Cardiac fibroblast (primary cell): ENCODE measurements at regions not wholly inside any gene's neighbourhood (a gene's known extent, or its start where the extent isn't known, plus 50 kb on each side); places are given as distances from the start of the nearest gene placed in this dataset.
A peak's percentile ranks its signal among the peaks of the same experiment; 100 is the strongest.

Experiments
- DNase-seq, 2 donors: peaks; one replicate each; pipeline versions ENCODE4 v3.0.0 to v3.0.0-alpha.2; 2010; ENCODE audit warnings: low read depth in 2 of 2
- H3K4me3 ChIP-seq, 2 donors: replicated peaks in 1 of 2; 1 replicate in 1 of 2; 2 replicates in 1 of 2; pipeline ENCODE4 v1.5.1; 2011; ENCODE audit warnings: low read depth in 2 of 2, low read length in 2 of 2, mild to moderate bottlenecking in 2 of 2, moderate library complexity in 1 of 2
- CTCF ChIP-seq: IDR thresholded peaks from one replicate; pipeline ENCODE4 v1.5.1; 2011; ENCODE audit warnings: low read depth, mild to moderate bottlenecking, low read length, inconsistent platforms

GRCh38 chr4:17187003-17187402 is 288.6 kb upstream of the LDB2 start:
- no peak for TF ChIP-seq CTCF

GRCh38 chr4:17182888-17183287 is 284.4 kb upstream of the LDB2 start:
- no peak for TF ChIP-seq CTCF
- no peak for DNase-seq
- H3K4me3 ChIP-seq, result no peak overlapping the region

More at GRCh38 chr4:17187003-17187402, 288.6 kb upstream of the LDB2 start:
- DNase-seq, result peak in 1 of 2 donors; percentile 39
- H3K4me3 ChIP-seq, result no peak overlapping the region

- TF ChIP-seq CTCF, result no peak
- H3K4me3 ChIP-seq, result no peak overlapping the region
- DNase-seq, result no peak
These were observed 276.3 kb upstream of the LDB2 start for GRCh38 chr4:17174751-17175150.

- peak; percentile 41 for TF ChIP-seq CTCF
- H3K4me3 ChIP-seq, result no peak overlapping the region
- no peak for DNase-seq
These were observed 274.9 kb upstream of the LDB2 start for GRCh38 chr4:17173300-17173699.

- DNase-seq, result no peak
- H3K4me3 ChIP-seq, result no peak overlapping the region
- no peak for TF ChIP-seq CTCF
These were observed 271.7 kb upstream of the LDB2 start for GRCh38 chr4:17170131-17170530.

- no peak for TF ChIP-seq CTCF
- H3K4me3 ChIP-seq, result no peak overlapping the region
- DNase-seq, result no peak
These were observed 271.3 kb upstream of the LDB2 start for GRCh38 chr4:17169699-17170098.

- no peak for TF ChIP-seq CTCF
These were observed 270.1 kb upstream of the LDB2 start for GRCh38 chr4:17168571-17168970.

More at GRCh38 chr4:17168571-17168970, 270.1 kb upstream of the LDB2 start:
- no peak overlapping the region for H3K4me3 ChIP-seq
- peak; percentile 85 to 90 for DNase-seq
